IgD-negative memory B cell (primary cell): ENCODE measurements at regions not wholly inside any gene's neighbourhood (a gene's known extent, or its start where the extent isn't known, plus 50 kb on each side); places are given as distances from the start of the nearest gene placed in this dataset.

ENCODE experiments used
- H3K27ac Mint-ChIP-seq, 3 donors: one replicate each; pipeline ENCODE4 v1.8.0; 2020 to 2022; ENCODE audit warnings: mild to moderate bottlenecking in 3 of 3, mixed read lengths in 3 of 3, moderate library complexity in 1 of 3
- H3K27me3 Mint-ChIP-seq: one replicate; pipeline ENCODE4 v1.8.0; 2021; ENCODE audit warnings: mixed read lengths
- H3K36me3 Mint-ChIP-seq: one replicate; pipeline ENCODE4 v1.8.0; 2020; ENCODE audit warnings: mild to moderate bottlenecking, mixed read lengths
- H3K4me1 Mint-ChIP-seq, 3 donors: one replicate each; pipeline ENCODE4 v1.8.0; 2020 to 2022; ENCODE audit warnings: mixed read lengths in 3 of 3, mild to moderate bottlenecking in 1 of 3
- H3K4me3 Mint-ChIP-seq, 4 donors: one replicate each; pipeline ENCODE4 v1.8.0; 2020 to 2022; ENCODE audit warnings: mild to moderate bottlenecking in 4 of 4, mixed read lengths in 4 of 4, moderate library complexity in 3 of 4
- H3K9me3 Mint-ChIP-seq, 3 donors: one replicate each; pipeline ENCODE4 v1.8.0; 2020 to 2021; ENCODE audit warnings: mixed read lengths in 3 of 3, mild to moderate bottlenecking in 1 of 3

DNA sequence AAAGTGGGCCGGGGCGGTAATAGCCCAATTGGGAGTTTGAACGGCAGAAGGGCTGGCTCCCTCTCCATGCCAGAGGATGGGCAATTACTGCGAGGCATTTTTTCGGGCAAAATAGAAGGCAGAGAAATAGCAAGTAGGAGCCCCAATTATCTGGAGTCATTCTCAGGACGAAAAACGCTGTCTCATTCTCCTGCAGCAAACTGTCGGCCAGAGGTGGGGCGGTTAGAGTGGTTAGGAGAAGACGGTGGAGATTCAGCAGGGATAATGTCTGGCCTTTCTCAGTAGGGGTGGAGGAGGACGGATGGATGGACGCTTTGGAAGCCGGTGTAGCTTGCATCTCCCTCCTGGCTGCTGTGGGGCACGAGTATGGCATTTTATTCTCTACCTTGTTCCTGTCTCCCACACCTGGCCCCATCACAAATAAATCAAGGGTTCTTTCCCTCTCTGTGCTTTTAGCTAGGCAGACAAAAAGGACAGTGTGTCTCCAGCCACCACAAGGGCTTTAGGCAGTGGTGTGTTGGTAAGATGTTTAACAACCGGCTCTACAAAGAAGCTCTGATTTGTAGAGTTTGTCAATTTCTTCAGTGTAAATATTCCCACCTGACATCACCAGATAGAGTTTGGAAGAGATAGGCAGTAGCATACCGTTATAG lies 140.5 kb upstream of the LHX5 start:
- Mint-ChIP-seq H3K4me3 (no peak overlapping the region), H3K27me3 (peaks cover 43% of the 10 kb centered on the region), H3K9me3 (peaks cover 0 to 12% (median 8%) of the 10 kb centered on the region in 3 donors), H3K36me3 (no peaks in the 10 kb centered on the region), H3K4me1 (no peaks in the 10 kb centered on the region), H3K27ac (no peak overlapping the region)

- H3K27me3 Mint-ChIP-seq = peaks cover 40% of the 10 kb centered on the region
- H3K9me3 Mint-ChIP-seq = peaks cover 0 to 12% (median 8%) of the 10 kb centered on the region in 3 donors
These were observed 140.0 kb upstream of the LHX5 start for GRCh38 chr12:113611652-113612051.

DNA sequence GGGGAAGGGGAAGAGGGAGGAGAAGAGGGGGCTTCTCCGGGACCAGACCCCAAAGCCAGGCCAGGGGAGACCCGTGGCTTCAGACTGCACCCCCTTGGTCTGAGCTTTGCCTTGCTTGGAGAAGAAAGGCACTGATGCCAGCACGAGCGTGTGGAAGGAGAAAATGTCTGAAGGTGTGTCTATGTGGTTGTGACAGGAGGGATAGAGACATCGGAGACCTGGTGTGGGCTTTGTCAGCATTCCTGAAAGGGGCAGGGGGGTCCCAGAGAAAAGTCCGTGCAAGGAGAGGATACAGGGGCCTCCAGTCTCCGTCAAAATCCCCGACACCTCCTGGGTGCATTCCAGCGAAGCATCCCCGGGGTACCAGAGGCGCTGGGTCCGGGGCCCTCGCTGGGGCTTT lies 139.0 kb upstream of the LHX5 start:
- Mint-ChIP-seq H3K4me3 (no peak overlapping the region), H3K9me3 (peaks cover 0 to 12% (median 8%) of the 10 kb centered on the region in 3 donors), H3K27ac (no peak overlapping the region), H3K36me3 (no peaks in the 10 kb centered on the region), H3K27me3 (peaks cover 39% of the 10 kb centered on the region), H3K4me1 (no peaks in the 10 kb centered on the region)

More at GRCh38 chr12:113611652-113612051, 140.0 kb upstream of the LHX5 start:
- no peak overlapping the region for H3K27ac Mint-ChIP-seq
- no peaks in the 10 kb centered on the region for H3K36me3 Mint-ChIP-seq
- H3K4me3 Mint-ChIP-seq = no peak overlapping the region
- H3K4me1 Mint-ChIP-seq = no peaks in the 10 kb centered on the region

GRCh38 chr12:113609692-113610469 lies 138.2 kb upstream of the LHX5 start:
- H3K4me1 Mint-ChIP-seq = no peaks in the 10 kb centered on the region
- H3K36me3 Mint-ChIP-seq = no peaks in the 10 kb centered on the region
- no peak overlapping the region for H3K27ac Mint-ChIP-seq
- peaks cover 0 to 10% (median 8%) of the 10 kb centered on the region in 3 donors for H3K9me3 Mint-ChIP-seq
- peak overlapping the region in 1 of 4 donors; percentile 40 for H3K4me3 Mint-ChIP-seq
- H3K27me3 Mint-ChIP-seq = peaks cover 39% of the 10 kb centered on the region

DNA sequence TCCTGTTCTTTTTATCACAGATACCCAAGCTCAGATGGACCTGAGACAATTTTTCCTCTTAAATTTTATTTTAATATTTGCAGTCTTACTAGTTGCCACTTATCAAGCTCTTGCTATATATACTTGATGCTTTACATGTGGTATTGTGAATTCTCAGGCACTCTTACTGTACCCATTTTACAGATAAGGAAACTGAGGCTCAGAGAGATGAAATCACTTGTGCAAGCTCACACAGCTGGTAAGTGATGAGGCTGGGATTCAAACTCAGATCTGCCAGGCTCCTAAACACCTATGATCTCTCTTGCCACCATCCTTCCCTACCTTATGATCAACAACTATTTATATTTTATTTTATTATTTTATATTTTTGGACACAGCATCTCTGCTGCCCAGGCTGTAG lies 133.0 kb upstream of the LHX5 start:
- Mint-ChIP-seq H3K4me1 (no peaks in the 10 kb centered on the region), H3K36me3 (no peaks in the 10 kb centered on the region), H3K27ac (no peak overlapping the region), H3K27me3 (peaks cover 13% of the 10 kb centered on the region), H3K9me3 (peaks cover 0 to 3% (median 3%) of the 10 kb centered on the region in 3 donors), H3K4me3 (no peak overlapping the region)

DNA sequence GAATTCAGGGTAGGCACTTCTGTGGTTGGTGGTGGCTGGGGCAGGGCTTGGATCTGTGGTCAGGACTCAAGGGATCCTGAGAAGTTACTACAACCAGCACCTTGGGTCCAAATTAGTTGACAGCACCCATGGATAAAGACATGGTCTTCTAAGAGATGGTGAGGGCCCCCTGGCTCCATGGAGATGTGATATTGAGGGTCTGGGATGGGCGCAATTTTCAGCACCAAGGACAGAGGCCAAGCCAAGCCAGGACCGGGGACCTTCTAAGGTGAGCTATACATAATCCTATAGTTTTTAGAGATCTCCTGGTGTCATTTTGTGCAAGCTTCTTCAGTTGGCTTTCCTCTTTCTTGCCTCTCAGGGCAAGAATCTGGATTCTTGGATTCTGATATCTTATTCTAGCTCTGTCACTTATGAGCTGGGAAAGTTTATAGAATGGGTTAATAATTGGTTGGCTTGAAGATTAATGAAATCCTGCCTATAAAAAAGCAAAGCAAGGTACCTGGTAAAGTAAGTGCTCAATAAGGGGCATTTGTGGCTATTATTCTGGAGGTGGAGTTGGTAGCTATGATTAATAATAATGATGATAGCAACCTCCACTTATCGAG lies 130.1 kb upstream of the LHX5 start:
- H3K9me3 Mint-ChIP-seq = peaks cover 0 to 4% (median 3%) of the 10 kb centered on the region in 3 donors
- H3K27ac Mint-ChIP-seq = no peak overlapping the region
- peaks cover 2% of the 10 kb centered on the region for H3K36me3 Mint-ChIP-seq
- H3K4me3 Mint-ChIP-seq = no peak overlapping the region
- H3K27me3 Mint-ChIP-seq = peaks cover 8% of the 10 kb centered on the region
- H3K4me1 Mint-ChIP-seq = peaks cover 0 to 2% (median 0%) of the 10 kb centered on the region in 3 donors

DNA sequence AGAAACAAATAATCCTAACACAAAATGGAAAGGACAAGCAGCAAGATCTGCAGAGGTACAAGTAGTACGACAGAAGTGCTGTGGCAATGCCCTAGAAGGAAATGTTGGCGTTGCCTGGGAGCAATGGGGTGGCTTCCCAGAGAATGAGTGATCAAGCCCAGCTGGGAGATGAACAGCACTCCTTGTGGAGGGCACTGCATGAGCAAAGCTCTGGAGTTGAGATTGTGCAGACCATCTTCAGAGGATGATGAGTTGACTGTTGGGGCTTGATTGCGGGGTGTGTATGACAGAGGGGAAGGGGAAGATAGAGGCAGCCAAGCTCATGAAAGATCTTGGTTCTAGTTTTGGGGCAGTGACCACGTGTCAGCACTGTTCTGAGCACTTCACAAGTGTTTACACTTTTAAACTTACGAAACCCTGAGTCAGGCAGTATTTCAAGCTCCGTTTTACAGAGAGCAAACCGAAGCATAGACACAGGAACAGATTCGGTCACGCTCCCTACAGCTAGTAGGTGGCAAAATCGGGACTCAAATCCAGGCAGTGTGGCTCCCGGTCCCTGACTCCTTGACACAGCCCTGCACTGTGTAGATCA lies 127.2 kb upstream of the LHX5 start:
- Mint-ChIP-seq H3K9me3 (peaks cover 6 to 10% (median 9%) of the 10 kb centered on the region in 3 donors), H3K27ac (no peak overlapping the region), H3K27me3 (peaks cover 18% of the 10 kb centered on the region), H3K4me1 (peaks cover 0 to 2% (median 0%) of the 10 kb centered on the region in 3 donors), H3K4me3 (no peak overlapping the region), H3K36me3 (peaks cover 2% of the 10 kb centered on the region)

- H3K36me3 Mint-ChIP-seq = peaks cover 2% of the 10 kb centered on the region
- H3K27me3 Mint-ChIP-seq = peaks cover 29% of the 10 kb centered on the region
- H3K9me3 Mint-ChIP-seq = peaks cover 6 to 18% (median 10%) of the 10 kb centered on the region in 3 donors
- no peak overlapping the region for H3K4me3 Mint-ChIP-seq
- H3K27ac Mint-ChIP-seq = no peak overlapping the region
- H3K4me1 Mint-ChIP-seq = peaks cover 0 to 5% (median 1%) of the 10 kb centered on the region in 3 donors
These were observed 123.3 kb upstream of the LHX5 start for GRCh38 chr12:113594967-113595366.

DNA sequence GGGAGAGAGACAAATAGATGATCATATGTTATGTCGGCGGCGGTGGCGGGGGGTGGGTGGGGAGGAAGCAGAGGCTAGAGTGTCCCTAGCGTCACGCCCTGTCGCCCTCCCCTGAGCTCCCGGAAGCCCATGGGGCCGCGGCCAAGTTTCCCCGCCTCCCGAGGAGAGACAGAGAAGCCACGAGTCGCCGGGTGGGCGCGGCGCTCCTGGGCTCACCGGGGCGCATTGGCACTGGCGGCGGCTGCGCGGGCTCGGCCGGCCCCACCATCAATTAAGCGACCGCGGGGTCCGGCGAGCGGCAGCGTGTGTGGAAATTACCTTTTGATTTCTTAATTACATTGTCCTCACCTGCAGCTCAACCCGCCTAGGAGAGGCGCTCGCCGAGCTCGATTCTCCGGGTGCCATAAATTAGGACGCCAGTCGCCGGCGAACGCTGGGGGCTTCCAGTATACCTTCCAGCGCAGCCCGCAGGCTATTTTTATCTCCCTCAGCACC lies 119.9 kb upstream of the LHX5 start:
- Mint-ChIP-seq H3K27ac (no peak overlapping the region), H3K27me3 (peaks cover 35% of the 10 kb centered on the region), H3K4me3 (peak overlapping the region in 2 of 4 donors; percentile 41 to 72), H3K36me3 (no peaks in the 10 kb centered on the region), H3K4me1 (peaks cover 0 to 3% (median 1%) of the 10 kb centered on the region in 3 donors), H3K9me3 (peaks cover 11 to 17% (median 14%) of the 10 kb centered on the region in 3 donors)

DNA sequence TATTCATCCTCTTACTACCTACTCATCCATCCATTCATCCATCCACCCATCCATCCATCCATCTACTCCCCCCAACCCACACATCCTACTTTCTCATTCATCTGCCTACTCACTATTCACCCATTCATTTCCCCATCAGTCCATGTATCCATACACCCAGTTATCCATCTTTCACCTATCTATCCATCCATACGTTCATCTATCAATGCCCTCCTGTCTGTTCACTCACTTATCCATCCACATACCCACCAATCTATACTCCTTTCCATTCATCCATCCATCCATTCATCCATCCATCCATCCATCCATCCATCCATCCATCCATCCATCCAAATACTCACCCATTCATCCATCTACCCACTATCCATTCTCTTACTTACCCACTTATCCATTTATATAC lies 117.8 kb upstream of the LHX5 start:
- H3K36me3 Mint-ChIP-seq = no peaks in the 10 kb centered on the region
- H3K27ac Mint-ChIP-seq = no peak overlapping the region
- H3K9me3 Mint-ChIP-seq = peaks cover 5 to 12% (median 7%) of the 10 kb centered on the region in 3 donors
- H3K4me1 Mint-ChIP-seq = peaks cover 0 to 3% (median 1%) of the 10 kb centered on the region in 3 donors
- H3K4me3 Mint-ChIP-seq = no peak overlapping the region
- H3K27me3 Mint-ChIP-seq = peaks cover 29% of the 10 kb centered on the region

- Mint-ChIP-seq H3K36me3 (no peaks in the 10 kb centered on the region), H3K4me1 (peaks cover 0 to 3% (median 1%) of the 10 kb centered on the region in 3 donors), H3K27ac (no peak overlapping the region), H3K9me3 (peaks cover 5 to 11% (median 7%) of the 10 kb centered on the region in 3 donors), H3K4me3 (no peak overlapping the region), H3K27me3 (peaks cover 27% of the 10 kb centered on the region)
These were observed 116.0 kb upstream of the LHX5 start for GRCh38 chr12:113587720-113588119.

- Mint-ChIP-seq H3K4me3 (no peak overlapping the region), H3K27ac (peak overlapping the region in 1 of 3 donors; percentile 23), H3K9me3 (peaks cover 7 to 9% (median 7%) of the 10 kb centered on the region in 3 donors), H3K36me3 (no peaks in the 10 kb centered on the region), H3K27me3 (peaks cover 20% of the 10 kb centered on the region), H3K4me1 (peaks cover 0 to 3% (median 0%) of the 10 kb centered on the region in 3 donors)
These were observed 114.8 kb upstream of the LHX5 start for GRCh38 chr12:113586461-113586860.

GRCh38 chr12:113582521-113583218 lies 111.0 kb upstream of the LHX5 start:
- Mint-ChIP-seq H3K27me3 (peaks cover 27% of the 10 kb centered on the region), H3K9me3 (peaks cover 8 to 11% (median 8%) of the 10 kb centered on the region in 3 donors), H3K27ac (no peak overlapping the region), H3K4me1 (no peaks in the 10 kb centered on the region), H3K36me3 (no peaks in the 10 kb centered on the region), H3K4me3 (peak overlapping the region in 1 of 4 donors; percentile 65)

GRCh38 chr12:113581342-113581741 lies 109.7 kb upstream of the LHX5 start:
- Mint-ChIP-seq H3K4me1 (no peaks in the 10 kb centered on the region), H3K4me3 (peak overlapping the region in 1 of 4 donors; percentile 18), H3K36me3 (no peaks in the 10 kb centered on the region), H3K27me3 (peaks cover 26% of the 10 kb centered on the region), H3K27ac (no peak overlapping the region), H3K9me3 (peaks cover 5 to 11% (median 8%) of the 10 kb centered on the region in 3 donors)
